NCI-H1436 treated with DMSO at 0.1 percent for 48 hours (cell line): ENCODE measurements at regions not wholly inside any gene's neighbourhood (a gene's known extent, or its start where the extent isn't known, plus 50 kb on each side); places are given as distances from the start of the nearest gene placed in this dataset.
"Not testable (repeated sequence)": the region's sequence is repeated elsewhere in the genome, so short reads cannot be mapped to it uniquely, and the experiment has no call there.

Source experiments
- DNase-seq: peaks from one replicate; lab custom pipeline; 2025; lab: John Stamatoyannopoulos, UW

GRCh38 chr12:25424211-25424731 lies 128.8 kb downstream of the LMNTD1 start:
- no peak for DNase-seq

GRCh38 chr12:25423355-25424050 lies 129.6 kb downstream of the LMNTD1 start:
- no peak for DNase-seq

GRCh38 chr12:25422241-25422640 lies 130.8 kb downstream of the LMNTD1 start:
- DNase-seq, result no peak

GRCh38 chr12:25421651-25422167 lies 131.4 kb downstream of the LMNTD1 start:
- no peak for DNase-seq

GRCh38 chr12:25420116-25420515 lies 133.0 kb downstream of the LMNTD1 start:
- no peak for DNase-seq

GRCh38 chr12:25419595-25419994 lies 133.5 kb downstream of the LMNTD1 start:
- no peak for DNase-seq

GRCh38 chr12:25417071-25417470 lies 136.0 kb downstream of the LMNTD1 start:
- DNase-seq, result no peak

- DNase-seq, result no peak
Observed at GRCh38 chr12:25416516-25416915, 136.6 kb downstream of the LMNTD1 start.

- no peak for DNase-seq
Observed at GRCh38 chr12:25415004-25415403, 138.1 kb downstream of the LMNTD1 start.

- DNase-seq, result no peak
Observed at GRCh38 chr12:25412735-25413134, 140.3 kb downstream of the LMNTD1 start.

- no peak for DNase-seq
Observed at GRCh38 chr12:25404955-25405354, 148.1 kb downstream of the LMNTD1 start.

- no peak for DNase-seq
Observed at GRCh38 chr12:25401547-25402345, 151.0 kb upstream of the KRAS start.

- no peak for DNase-seq
Observed at GRCh38 chr12:25397001-25397400, 146.3 kb upstream of the KRAS start.

- no peak for DNase-seq
Observed at GRCh38 chr12:25395227-25395626, 144.5 kb upstream of the KRAS start.

GRCh38 chr12:25394775-25395174 lies 144.0 kb upstream of the KRAS start:
- not testable (repeated sequence) for DNase-seq

- no peak for DNase-seq
Observed at GRCh38 chr12:25394025-25394424, 143.3 kb upstream of the KRAS start.

- not testable (repeated sequence) for DNase-seq
Observed at GRCh38 chr12:25391346-25391745, 140.6 kb upstream of the KRAS start.

- DNase-seq, result no peak
Observed at GRCh38 chr12:25388183-25388582, 137.5 kb upstream of the KRAS start.

- DNase-seq, result no peak
Observed at GRCh38 chr12:25387732-25388050, 137.0 kb upstream of the KRAS start.

- DNase-seq, result peak; percentile 6
Observed at GRCh38 chr12:25386831-25387731, 136.4 kb upstream of the KRAS start.

- DNase-seq, result no peak
Observed at GRCh38 chr12:25384893-25385248, 134.1 kb upstream of the KRAS start.
